M059J (cell line): ENCODE measurements at regions not wholly inside any gene's neighbourhood (a gene's known extent, or its start where the extent isn't known, plus 50 kb on each side); places are given as distances from the start of the nearest gene placed in this dataset.
"Not testable (repeated sequence)": the region's sequence is repeated elsewhere in the genome, so short reads cannot be mapped to it uniquely, and the experiment has no call there.

Experiments used
- DNase-seq: peaks from one replicate; pipeline ENCODE4 v3.0.0-alpha.2; 2012; ENCODE audit warnings: low read depth

DNA sequence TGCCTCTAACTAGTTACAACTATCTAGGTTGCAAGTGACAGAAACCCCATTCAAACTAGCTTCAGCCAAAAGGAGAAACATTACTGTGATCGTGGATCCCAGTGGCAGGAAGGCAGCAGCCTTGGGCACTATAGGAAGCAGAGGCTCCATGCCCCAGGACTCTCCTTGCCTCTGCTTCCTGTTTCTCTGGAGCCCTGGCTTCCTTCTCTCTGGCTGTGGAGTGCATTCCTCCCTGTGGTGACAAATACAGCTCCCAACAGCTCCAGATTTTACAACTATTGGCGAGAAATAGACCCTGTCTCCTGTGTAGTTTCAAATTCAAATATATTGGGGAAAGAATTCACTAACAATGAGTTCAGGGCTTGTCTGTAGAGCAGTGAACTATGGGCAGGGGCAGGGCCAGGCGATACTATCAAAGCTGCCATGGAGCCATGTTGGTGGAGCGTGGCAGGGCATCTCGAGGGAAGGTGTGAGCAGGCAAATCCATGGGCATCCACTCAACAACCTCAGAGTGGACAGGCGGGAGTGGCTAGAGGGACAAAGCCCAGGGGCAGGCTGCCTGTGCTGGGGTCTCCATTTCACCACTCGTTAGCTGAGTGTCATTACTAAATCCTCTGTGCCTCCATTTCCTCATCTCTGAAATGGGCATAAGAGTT lies 189.5 kb downstream of the ERCC6L2 start:
- no peak for DNase-seq

DNA sequence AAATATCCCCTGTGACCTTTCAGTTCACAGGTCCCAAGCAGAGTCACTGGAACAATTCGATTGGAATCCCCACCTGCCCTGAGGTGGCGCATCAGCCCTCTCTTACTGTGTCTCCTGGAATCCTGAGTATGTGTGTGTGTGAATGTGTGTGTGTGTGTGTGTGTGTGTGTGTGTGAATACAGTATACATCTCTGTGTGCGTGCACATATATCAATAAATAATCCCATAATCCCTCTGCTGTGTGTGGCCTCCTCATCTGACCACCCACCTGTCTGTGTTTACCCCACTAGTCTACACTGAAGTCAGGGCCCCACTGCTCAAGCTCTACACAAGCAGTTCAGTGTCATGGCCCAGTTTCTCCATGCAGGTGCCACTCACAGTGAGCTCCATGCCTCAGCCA lies 187.4 kb downstream of the ERCC6L2 start:
- DNase-seq: no peak

DNA sequence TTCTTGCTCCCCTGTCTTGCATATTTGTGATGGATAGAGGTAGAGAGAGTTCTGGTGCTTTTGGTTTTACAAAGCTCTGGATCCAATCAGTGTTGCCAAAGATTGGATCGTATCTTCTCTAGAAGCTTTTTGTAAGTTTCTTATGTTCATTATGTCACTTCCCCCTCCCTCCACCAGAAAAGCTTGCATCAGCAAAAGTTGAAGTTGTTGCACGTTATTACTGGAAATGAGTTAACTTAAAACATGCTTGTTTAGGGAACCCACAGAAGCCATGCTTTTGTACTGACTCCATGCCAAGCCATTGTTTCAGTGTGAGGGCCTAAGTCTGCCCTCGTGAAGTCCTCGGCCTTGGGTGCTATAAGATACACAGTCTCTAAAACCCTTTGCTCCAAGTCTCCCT lies 186.5 kb downstream of the ERCC6L2 start:
- DNase-seq: no peak

DNA sequence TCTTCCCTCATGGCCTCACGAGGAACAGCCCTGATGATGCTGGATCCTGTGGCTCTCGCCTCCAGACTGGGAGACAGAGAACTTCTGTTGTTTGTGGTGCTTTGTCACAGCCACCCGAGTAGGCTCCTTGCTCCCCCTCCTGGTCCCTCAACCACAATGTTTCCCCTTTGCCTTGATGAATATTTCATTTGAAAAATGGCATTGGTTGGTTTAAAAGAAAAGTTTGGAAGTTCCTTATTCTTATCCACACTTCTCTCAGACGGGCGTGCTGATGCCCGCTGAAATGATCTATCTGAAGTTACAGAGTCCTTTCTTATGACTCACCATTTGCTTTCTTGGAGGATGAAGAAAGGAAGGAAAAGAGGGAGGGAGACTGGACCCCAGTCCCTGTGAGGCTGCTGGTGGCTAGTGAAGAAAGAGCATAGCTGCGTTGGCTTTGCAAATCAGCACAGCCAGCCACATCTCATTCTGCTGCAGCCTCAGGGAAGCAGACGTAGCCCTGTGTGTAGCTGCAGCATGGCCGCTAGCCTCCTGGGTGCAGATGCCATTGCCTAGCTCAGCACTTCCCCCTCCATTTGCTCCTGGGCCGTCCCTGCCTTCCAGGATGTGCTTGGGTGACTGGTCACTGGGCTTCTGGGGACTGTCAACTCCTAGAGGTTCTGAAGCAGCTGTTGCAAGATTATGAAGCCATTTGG lies 185.9 kb downstream of the ERCC6L2 start:
- peak; percentile 51 for DNase-seq

DNA sequence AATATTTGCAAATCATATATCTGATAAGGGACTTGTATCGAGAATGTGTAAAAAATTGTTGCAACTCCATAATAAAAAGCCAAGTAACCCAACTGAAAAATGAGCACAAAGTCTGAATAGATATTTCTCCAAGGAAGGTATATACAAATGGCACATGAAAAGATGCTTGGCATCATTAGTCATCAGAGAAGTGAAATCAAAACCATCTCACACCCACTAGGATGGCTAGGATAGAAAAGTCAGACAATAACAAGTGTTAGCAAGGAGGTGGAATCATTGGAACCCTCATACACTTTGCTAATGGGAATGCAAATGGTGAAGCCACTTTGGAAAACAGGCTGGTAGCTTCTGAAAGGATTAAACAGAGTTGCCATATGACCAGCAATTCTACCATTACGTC lies 182.7 kb downstream of the ERCC6L2 start:
- DNase-seq: no peak

DNA sequence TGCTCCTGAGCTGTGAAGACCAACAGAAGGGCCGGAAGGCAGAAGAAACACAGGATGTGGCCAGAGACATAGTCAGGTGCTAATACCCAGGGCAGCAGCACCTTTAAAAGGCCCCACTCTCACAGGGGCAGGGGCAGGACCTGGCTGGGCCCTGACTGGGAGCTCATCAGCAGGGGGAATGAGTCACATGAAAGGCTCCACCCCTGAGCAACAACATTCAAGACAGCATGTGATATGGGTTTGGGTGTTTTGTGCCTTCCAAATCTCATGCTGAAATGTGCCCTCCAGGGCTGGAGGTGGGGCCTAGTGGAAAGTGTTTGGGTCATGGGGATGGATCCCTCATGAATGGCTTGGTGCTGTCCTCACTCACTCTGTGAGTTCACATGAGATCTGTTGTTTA lies 181.7 kb downstream of the ERCC6L2 start:
- DNase-seq: no peak

DNA sequence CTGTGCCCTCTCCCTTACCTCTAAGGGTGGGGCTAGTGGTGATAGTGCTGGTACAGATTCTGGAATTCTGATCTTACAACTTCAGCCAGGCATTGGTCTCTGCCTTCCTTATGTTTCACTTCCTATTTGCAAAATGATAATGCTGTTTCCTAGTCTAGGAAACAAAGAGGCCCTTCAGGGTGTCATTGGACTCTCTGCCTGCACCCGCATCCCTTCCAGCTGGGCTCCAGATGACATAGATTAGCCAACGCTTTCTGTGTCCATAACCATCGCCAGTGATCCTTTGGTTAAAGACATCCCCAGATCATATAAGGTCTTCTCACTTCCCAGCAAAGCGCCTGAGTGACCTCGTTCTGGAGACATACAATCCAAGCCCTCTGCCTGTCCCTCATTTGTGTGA lies 180.7 kb downstream of the ERCC6L2 start:
- DNase-seq: no peak

DNA sequence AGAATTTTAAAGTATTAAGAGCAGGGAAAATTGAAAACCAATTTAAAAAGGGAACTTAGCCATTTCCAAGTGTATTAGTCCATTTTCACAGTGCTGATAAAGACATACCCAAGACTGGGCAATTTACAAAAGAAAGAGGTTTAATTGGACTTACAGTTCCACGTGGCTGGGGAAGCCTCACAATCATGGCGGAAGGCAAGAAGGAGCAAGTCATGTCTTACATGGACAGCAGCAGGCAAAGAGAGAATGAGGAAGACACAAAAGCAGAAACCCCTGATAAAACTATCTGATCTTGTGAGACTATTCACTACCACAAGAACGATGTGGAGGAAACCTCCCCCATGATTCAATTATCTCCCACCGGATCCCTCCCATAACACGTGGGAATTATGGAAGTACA lies 178.8 kb downstream of the ERCC6L2 start:
- not testable (repeated sequence) for DNase-seq

DNA sequence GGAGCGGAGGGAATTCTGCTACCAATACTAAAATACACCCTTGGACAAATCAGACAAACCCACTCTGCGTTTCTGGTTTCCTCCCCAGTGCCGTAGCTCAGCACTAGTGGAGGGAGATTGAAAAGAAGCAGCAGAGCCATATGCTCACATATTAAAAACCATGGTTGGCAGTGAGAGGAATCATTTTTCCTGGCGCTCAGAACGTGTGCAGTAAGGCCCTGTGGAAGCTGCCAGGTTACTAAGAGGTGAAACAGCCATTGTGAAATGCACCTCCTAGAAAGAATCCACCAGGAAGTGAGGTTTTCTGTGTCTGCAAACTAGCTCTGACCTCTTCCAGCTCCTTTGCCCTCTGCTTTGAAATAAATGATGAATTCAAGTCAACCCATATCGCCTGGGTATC lies 177.2 kb downstream of the ERCC6L2 start:
- DNase-seq: no peak

DNA sequence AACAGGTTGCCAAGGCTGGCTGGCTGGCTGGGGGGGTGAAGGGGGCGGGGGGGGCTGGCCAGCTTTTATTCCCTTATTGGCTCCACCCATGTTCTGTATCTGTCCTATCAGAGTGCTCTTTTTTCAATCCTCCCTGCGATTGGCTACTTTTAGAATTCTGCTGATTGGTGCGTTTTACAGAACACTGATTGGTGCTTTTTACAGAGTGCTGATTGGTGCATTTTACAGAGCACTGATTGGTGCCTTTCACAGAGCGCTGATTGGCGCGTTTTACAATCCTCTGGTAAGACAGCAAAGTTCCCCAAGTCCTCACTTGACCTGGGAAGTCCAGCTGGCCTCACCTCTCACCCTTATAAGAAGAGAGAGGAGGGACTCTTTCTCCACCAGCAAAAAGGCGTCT lies 175.9 kb downstream of the ERCC6L2 start:
- no peak for DNase-seq

DNA sequence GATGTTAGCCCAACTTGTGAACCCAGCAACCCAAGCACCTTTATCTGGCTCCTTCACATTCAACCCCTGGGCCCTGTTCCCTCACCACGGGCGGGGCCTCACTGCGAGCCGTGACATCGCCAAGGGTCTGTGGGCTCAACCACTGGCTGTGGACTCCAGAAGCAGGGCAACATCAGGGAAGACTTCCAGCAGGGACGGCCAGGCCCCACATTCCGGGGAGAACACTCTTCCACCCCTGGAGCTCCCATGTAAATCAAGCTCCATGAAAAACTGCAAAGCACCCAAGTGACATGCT lies 175.3 kb downstream of the ERCC6L2 start:
- DNase-seq: no peak

DNA sequence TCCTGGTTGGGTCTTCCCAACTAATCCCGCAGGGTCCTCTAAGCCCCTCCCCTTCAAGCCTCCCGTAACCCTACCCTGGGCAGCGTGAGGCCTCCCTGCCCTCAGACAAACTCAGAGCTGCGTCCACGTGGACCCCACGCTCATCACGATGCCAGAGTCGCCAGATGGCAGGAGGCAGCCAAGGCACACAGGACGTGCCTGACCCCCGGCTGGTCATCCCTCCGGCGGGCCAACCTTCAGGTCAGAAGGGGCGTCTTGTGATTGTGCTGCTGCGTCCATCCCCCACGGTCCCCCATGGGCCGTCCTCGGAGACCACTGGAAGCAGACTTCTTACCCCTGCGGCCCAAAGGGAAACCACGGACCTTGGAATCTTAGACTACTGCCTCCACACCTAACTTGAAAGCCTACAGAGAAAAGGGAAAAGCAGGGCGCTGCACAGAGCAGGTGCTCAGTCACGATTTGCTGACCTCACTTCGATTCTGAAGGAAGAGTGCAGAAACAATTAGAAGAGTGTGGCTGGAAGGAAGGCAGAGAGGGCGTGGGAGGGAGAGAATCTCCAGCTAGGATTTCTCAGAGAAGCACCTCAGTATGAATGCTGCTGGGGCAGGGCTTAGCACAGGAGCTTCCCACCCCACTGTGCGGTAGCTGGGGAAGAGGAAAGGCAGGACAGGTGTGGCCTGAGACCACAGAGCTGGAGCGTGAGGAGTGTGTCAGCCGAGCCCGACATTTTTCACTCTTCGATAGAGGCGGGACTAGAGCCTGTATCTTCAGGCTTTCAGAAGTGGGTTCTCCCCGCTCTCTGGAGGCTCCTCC lies 174.8 kb downstream of the ERCC6L2 start:
- no peak for DNase-seq

DNA sequence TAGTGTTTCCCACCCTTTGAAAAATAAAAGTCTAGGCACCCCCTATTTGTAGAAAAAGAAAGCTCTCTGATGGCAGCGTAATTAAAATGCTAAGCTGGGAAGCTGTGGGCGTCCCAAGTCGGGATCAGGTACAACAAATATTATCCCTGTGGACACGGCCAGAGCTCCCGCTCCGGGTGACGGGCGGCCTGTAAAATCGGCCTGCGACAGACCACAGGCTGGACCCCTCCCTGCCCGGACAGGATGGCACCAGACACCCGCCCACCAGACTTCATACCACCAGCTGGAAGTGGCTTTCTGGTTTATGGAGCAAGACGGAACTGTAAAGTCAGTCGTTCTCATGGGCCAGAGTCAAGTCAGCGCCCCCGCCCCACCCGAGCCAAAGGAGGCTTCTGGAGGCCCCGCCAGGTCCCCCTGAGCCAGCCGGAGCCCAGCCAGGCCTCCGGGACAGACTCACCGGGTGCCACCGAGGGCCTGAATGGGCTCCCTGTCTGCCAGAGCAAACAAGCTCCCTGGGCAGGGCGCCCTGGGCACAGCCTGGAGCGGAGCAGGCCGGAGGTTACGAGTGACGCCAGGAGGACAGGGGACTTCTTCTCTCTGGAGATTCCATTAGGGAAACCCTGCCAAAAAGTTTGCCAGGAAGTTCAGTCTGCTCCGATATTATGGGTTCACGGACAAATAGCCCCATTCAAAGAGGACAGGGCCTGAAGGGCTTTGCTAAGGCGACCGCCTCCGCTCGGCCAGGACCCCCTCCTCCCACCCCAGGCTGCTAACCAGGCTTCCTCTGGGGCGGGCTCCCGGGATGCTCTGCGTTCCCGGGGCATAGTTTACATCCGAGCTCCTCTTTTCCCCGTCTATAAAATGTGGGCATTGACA lies 173.7 kb downstream of the ERCC6L2 start:
- DNase-seq: no peak

DNA sequence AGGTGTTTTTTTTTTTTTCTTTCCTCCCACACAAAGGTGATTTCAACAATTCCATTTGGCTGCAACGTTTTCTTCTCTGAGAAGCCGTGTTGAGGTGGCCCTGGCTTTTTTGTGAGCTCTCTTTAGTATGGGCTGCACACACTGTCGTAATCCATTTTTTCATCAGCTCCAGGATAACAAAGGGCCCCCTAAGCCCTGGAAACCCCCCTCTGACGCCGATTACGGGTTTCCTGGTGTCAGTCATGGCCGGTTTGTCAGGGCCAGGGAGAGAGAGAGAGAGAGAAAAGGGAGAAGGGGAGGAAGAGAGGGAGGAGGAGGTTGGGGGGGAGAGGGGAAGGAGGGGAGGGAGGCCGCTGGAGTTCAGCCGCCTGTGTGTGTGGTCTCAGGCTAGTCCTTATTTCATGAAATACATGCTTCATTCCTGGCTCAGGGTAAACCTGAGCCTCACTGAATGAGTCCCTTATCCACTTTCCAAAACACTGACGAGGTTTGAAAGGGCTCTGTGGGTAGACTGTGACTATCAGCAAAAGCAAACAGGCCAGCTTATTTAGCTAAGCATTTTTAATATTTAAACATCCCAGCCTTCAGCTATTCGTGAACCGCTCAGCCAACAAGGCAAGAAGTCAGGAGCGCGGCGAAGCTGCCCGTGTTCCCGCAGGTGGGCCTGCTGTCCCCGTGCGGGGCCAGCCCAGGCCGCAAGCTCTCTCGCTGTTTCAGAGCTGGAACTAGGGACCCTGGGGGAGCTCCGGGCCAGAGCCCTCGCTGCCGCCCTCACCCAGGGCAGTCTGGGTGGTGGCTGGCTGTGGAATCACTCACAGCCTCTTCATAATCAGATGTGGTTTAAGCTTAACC lies 172.8 kb downstream of the ERCC6L2 start:
- DNase-seq: no peak

DNA sequence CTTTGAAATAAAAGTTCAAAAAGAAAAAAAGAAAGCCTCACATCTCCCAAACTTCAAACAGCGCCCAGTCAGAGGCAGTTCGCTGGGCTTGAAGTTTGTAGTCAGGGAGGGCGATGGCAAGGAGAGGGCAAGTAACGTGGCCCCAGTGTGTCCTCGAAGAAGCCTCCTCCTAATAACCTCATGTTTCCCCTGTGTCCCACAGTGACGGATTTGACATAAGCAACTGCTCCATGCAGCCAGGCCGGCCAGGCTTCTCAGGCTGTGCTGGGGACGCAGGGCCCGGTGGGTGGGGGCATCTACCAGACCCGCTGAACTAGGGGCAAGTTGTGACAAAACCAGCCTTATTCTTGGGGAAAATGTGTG lies 172.2 kb downstream of the ERCC6L2 start:
- DNase-seq: no peak

DNA sequence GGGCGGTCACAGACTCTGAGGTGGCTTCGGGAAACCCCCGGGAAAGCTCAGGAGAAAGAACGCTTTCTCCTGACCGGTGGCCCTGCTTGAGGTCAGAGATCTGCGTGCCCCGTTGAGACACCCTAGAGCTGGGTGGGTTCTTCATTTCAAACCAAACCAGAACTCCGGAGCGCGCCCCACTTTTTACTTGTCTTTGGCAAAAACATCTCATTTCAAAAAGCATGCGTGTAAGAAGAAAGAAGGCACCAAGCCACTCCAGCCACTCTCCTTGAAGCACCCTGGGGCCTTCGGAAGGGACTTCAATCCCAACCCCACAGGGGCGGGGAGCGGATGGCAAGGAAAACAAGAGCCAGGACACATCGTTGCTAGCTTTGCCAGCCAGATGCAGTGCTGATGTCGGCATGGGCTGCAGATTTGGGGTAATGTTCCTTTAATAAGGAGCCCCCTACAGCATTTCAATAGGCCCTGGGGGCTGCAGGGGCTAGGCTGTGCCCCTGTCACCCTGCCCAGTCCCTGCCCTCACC lies 171.7 kb downstream of the ERCC6L2 start:
- no peak for DNase-seq

DNA sequence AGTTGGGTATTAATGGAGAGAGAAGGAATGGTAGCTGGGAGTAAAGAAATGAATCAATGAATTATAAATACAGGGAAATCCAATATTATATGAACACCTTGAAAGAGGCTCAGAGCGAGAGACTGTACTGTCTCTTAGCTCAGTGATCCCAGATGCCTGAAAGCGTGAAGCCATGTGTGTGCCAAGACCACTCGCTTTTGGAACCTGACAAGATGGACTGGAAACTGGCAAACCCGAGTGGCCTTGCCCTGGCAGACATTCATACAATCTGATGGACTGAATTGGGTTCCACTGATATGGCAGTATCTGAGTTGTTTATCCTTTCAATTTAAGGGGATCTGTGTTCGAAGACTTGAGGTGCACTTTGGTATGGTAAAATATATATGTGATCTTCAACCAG lies 170.3 kb downstream of the ERCC6L2 start:
- DNase-seq: no peak

DNA sequence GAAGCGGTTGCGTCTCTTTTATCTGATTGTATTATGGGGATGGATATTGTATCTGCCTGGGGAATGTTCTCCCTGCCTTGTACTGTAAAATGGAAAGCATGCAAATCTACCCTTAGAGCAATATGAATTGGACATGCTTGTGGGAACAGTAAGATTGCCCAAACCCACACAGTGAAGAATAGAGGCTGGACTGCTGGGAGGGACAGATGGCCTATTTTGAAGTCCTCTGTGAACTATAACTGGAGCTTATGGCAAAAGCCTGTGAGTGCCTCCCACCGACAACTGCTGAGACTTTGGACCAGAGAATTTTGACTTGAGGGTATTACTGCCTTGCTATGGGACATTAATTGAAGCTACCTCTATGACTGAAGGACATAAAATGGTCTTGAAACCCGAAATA lies 168.9 kb downstream of the ERCC6L2 start:
- no peak for DNase-seq

DNA sequence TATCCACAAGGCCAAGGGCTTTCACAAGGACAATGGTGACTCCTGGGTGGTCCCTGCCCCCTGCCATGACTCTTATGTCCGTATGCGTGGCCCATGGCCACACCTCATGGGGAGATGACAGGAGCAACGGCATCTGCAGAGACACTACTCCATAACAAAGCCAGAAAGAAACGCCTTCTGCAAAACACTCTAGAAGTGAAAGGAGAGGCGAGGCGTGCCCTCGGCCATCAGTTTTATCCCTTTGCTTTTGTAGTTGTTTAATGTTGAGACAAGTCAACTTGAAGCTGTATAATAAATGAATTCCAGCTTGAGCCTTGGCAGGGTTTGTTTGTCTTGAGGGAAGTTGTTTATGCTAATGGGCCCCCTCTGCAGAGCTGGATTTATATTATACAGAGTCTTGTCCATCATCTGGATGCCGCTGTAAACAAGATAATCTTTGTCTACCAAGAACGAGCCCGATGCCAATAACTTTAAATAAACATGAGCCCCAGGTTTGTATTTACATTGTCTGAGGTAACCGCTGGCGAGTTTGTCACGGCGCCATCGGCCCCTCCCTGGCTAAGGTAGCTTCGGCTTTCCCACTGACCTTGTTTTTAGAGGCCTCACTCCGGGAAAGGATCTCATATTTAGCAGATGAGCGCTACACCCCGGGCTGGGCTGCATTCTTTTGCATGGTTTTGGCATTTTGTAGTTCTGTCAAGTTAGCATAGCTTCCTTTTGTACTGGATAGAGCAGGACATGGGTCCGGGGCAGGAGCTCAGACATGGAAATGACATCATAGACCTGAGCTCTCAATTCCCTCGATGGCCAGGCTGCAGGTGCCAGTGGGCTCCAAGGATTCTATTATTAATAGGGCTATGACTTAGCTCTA lies 165.3 kb downstream of the ERCC6L2 start:
- peak; percentile 51 for DNase-seq

DNA sequence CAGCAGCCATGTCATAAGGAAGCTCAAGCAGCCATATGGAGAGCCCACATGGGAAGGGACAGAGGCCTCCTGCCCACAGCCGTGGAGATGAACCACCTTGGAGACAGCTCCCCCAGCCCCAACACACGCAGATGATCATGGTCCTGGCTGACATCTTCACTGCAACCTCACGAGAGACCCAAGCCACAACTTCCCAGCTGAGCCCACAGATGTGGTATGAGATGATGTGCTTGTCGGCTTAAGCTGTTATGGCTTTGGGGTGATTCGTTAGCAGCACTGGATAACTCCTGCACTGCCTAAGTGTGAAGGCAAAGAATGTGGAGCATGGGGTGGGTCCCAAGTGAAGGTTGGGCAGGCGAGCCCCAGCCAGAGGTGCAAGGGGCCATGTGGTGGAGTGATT lies 163.4 kb downstream of the ERCC6L2 start:
- DNase-seq: no peak
